ENCODE measurements at regions not wholly inside any gene's neighbourhood (a gene's known extent, or its start where the extent isn't known, plus 50 kb on each side); places are given as distances from the start of the nearest gene placed in this dataset.
A peak's percentile ranks its signal among the peaks of the same experiment; 100 is the strongest.

GRCh38 chr11:16615480-16615879 is 123.0 kb upstream of the C11orf58 start:
- no peak overlapping the region for H3K4me3 ChIP-seq (ENCODE audit: control insufficient read depth, low read depth, low read length)
- no peak for TF ChIP-seq CTCF (IDR thresholded peaks at IDR 0.05; ENCODE audit: control insufficient read depth, insufficient read depth, low read depth, low read length, missing control alignments)
- DNase-seq (ENCODE audit: low read depth), result no peak

GRCh38 chr11:16613512-16614381 is 124.7 kb upstream of the C11orf58 start:
- peak overlapping the region; percentile 35 for H3K4me3 ChIP-seq (ENCODE audit: control insufficient read depth, low read depth, low read length)
- DNase-seq (ENCODE audit: low read depth), result peak; percentile 18
- peak; percentile 90 for TF ChIP-seq CTCF (IDR thresholded peaks at IDR 0.05; ENCODE audit: control insufficient read depth, insufficient read depth, low read depth, low read length, missing control alignments)

GRCh38 chr11:16613262-16613511 is 125.3 kb upstream of the C11orf58 start:
- H3K4me3 ChIP-seq (ENCODE audit: control insufficient read depth, low read depth, low read length), result peak overlapping the region; percentile 35
- DNase-seq (ENCODE audit: low read depth), result no peak
- no peak for TF ChIP-seq CTCF (IDR thresholded peaks at IDR 0.05; ENCODE audit: control insufficient read depth, insufficient read depth, low read depth, low read length, missing control alignments)

GRCh38 chr11:16612566-16613261 is 125.7 kb upstream of the C11orf58 start:
- peak overlapping the region; percentile 35 for H3K4me3 ChIP-seq (ENCODE audit: control insufficient read depth, low read depth, low read length)
- DNase-seq (ENCODE audit: low read depth), result no peak
- no peak for TF ChIP-seq CTCF (IDR thresholded peaks at IDR 0.05; ENCODE audit: control insufficient read depth, insufficient read depth, low read depth, low read length, missing control alignments)

GRCh38 chr11:16611926-16612565 is 126.4 kb upstream of the C11orf58 start:
- no peak for DNase-seq (ENCODE audit: low read depth)
- no peak overlapping the region for H3K4me3 ChIP-seq (ENCODE audit: control insufficient read depth, low read depth, low read length)
- no peak for TF ChIP-seq CTCF (IDR thresholded peaks at IDR 0.05; ENCODE audit: control insufficient read depth, insufficient read depth, low read depth, low read length, missing control alignments)

GRCh38 chr11:16611401-16611921 is 127.0 kb upstream of the C11orf58 start:
- no peak for TF ChIP-seq CTCF (IDR thresholded peaks at IDR 0.05; ENCODE audit: control insufficient read depth, insufficient read depth, low read depth, low read length, missing control alignments)
- no peak overlapping the region for H3K4me3 ChIP-seq (ENCODE audit: control insufficient read depth, low read depth, low read length)
- DNase-seq (ENCODE audit: low read depth), result no peak
